ENCODE measurements at regions not wholly inside any gene's neighbourhood (a gene's known extent, or its start where the extent isn't known, plus 50 kb on each side); places are given as distances from the start of the nearest gene placed in this dataset.

DNA sequence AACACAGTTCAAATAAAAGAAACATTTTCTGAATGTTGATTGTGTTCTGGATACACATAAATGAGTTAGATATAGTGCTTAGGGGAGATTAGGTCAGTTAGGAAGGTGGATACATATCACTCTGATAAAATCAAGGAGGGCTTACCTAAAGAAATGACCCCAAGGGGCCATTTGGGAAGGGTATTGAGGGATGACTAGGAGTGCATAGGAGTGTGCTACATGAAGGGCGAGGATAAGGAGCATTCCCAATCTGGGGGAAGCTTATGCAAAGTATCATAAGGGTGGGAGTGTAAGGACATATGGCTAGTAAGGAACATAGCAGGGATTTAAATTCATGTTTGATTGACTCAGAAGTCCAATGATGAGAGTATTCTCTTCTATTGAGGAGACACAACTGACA, 183.6 kb downstream of the NSG2 start:
- no peaks in the 10 kb centered on the region for H3K79me2 ChIP-seq (ENCODE audit: insufficient read depth, low read length)
- 100% methylated on average over 1 of the region's 1 CpG for WGBS (ENCODE audit: insufficient coverage)
- no peak for DNase-seq
- no peak overlapping the region for H3K4me3 Mint-ChIP-seq
- intact Hi-C loops (cut with micrococcal nuclease), result no loop called here
- no peaks in the 10 kb centered on the region for H3K9me3 ChIP-seq (replicated peaks in 1 of 2; ENCODE audit: control insufficient read depth in 1 of 2, insufficient read depth in 1 of 2, low read length in 2 of 2)
- H3K27me3 Mint-ChIP-seq (ENCODE audit: low read depth in 3 of 3), result peaks cover 0 to 4% (median 3%) of the 10 kb centered on the region in 3 donors
- H2AFZ ChIP-seq (ENCODE audit: insufficient read depth, low read depth, low read length, poor library complexity, severe bottlenecking), result no peak overlapping the region
- H3K36me3 ChIP-seq (replicated peaks in 1 of 2; ENCODE audit: control insufficient read depth in 1 of 2, insufficient read depth in 2 of 2, low read length in 2 of 2), result no peaks in the 10 kb centered on the region
- no peak overlapping the region for H3K4me3 ChIP-seq (replicated peaks in 1 of 3; ENCODE audit: low read depth in 2 of 3, low read length in 3 of 3)
- H3K4me1 Mint-ChIP-seq, result no peaks in the 10 kb centered on the region
- H3K4me1 ChIP-seq (ENCODE audit: control insufficient read depth in 1 of 2, insufficient read depth in 2 of 2, low read length in 2 of 2), result no peaks in the 10 kb centered on the region
- H3K27ac Mint-ChIP-seq, result no peak overlapping the region
- H3K27me3 ChIP-seq (ENCODE audit: control insufficient read depth in 2 of 2, insufficient read depth in 2 of 2, low read length in 2 of 2), result no peaks in the 10 kb centered on the region
- H4K20me1 ChIP-seq (ENCODE audit: insufficient read depth, low read length), result no peaks in the 10 kb centered on the region
- no peak overlapping the region for H3K9ac ChIP-seq (ENCODE audit: insufficient read depth, low read length, poor library complexity, severe bottlenecking)
- TF ChIP-seq, protein P1, sequence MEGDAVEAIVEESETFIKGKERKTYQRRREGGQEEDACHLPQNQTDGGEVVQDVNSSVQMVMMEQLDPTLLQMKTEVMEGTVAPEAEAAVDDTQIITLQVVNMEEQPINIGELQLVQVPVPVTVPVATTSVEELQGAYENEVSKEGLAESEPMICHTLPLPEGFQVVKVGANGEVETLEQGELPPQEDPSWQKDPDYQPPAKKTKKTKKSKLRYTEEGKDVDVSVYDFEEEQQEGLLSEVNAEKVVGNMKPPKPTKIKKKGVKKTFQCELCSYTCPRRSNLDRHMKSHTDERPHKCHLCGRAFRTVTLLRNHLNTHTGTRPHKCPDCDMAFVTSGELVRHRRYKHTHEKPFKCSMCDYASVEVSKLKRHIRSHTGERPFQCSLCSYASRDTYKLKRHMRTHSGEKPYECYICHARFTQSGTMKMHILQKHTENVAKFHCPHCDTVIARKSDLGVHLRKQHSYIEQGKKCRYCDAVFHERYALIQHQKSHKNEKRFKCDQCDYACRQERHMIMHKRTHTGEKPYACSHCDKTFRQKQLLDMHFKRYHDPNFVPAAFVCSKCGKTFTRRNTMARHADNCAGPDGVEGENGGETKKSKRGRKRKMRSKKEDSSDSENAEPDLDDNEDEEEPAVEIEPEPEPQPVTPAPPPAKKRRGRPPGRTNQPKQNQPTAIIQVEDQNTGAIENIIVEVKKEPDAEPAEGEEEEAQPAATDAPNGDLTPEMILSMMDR (IDR thresholded peaks at IDR 0.05), result no peak
- H3K36me3 Mint-ChIP-seq, result no peaks in the 10 kb centered on the region
- H3K27ac ChIP-seq (ENCODE audit: low read depth in 1 of 2, low read length in 2 of 2), result no peak overlapping the region
- peaks cover 0 to 1% (median 0%) of the 10 kb centered on the region in 7 donors for H3K9me3 Mint-ChIP-seq
- H3K4me2 ChIP-seq (replicated peaks; ENCODE audit: extremely low read depth, low read length, poor library complexity, severe bottlenecking), result no peak overlapping the region

DNA sequence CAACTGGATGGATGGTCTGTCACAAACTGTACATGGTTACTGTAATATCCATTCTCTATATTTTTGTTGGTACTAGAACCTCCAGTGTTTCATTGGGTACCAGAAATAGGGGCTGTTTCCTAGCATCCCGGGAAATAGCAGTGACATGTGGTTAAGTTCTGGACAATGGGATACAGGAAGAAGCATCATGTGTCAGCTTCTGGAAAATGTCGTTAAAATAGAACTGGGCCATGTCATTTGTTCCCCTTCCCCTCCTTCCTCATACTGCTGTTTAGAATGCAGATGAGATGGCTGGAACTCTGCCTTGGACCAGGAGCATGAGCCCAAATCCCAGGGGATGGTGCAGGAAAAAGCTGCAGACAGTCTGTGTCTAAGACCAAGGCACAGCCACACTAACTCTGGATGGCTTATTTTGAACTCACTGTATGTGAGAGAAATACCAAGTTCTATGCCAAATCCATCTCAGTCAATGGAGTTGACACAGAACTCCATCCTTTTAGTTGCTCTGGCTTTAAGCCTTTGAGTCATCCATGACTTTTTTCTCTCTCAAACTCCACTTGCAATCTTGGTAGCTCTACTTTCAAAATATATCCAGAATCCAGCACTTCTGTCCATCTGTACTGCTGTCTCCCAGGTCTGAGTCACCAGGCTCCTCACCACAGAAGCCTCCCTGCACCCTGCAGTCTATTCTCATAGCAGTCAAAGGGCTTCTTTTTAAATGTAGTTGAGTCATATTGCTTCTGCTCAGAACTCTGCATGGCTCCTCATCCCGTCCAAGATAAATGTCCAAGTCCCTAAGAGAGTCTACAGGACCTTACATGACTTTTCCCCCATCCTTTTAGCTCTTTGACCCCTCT, 184.2 kb downstream of the NSG2 start:
- Histone ChIP-seq H3K27ac (ENCODE audit: low read depth in 1 of 2, low read length in 2 of 2) (no peak overlapping the region), H3K4me1 (ENCODE audit: control insufficient read depth in 1 of 2, insufficient read depth in 2 of 2, low read length in 2 of 2) (no peaks in the 10 kb centered on the region), H2AFZ (ENCODE audit: insufficient read depth, low read depth, low read length, poor library complexity, severe bottlenecking) (no peak overlapping the region), H3K36me3 (replicated peaks in 1 of 2; ENCODE audit: control insufficient read depth in 1 of 2, insufficient read depth in 2 of 2, low read length in 2 of 2) (no peaks in the 10 kb centered on the region), H3K4me2 (replicated peaks; ENCODE audit: extremely low read depth, low read length, poor library complexity, severe bottlenecking) (no peak overlapping the region), H3K27me3 (ENCODE audit: control insufficient read depth in 2 of 2, insufficient read depth in 2 of 2, low read length in 2 of 2) (no peaks in the 10 kb centered on the region), H3K4me3 (replicated peaks in 1 of 3; ENCODE audit: low read depth in 2 of 3, low read length in 3 of 3) (no peak overlapping the region), H3K9ac (ENCODE audit: insufficient read depth, low read length, poor library complexity, severe bottlenecking) (no peak overlapping the region), H4K20me1 (ENCODE audit: insufficient read depth, low read length) (no peaks in the 10 kb centered on the region), H3K9me3 (replicated peaks in 1 of 2; ENCODE audit: control insufficient read depth in 1 of 2, insufficient read depth in 1 of 2, low read length in 2 of 2) (no peaks in the 10 kb centered on the region), H3K79me2 (ENCODE audit: insufficient read depth, low read length) (no peaks in the 10 kb centered on the region)
- Mint-ChIP-seq H3K4me1 (no peaks in the 10 kb centered on the region), H3K27ac (no peak overlapping the region), H3K27me3 (ENCODE audit: low read depth in 3 of 3) (peaks cover 0 to 3% (median 2%) of the 10 kb centered on the region in 3 donors), H3K4me3 (no peak overlapping the region), H3K9me3 (peaks cover 0 to 1% (median 0%) of the 10 kb centered on the region in 7 donors), H3K36me3 (no peaks in the 10 kb centered on the region)
- TF ChIP-seq, protein P1 (IDR thresholded peaks at IDR 0.05), result no peak
- WGBS (ENCODE audit: insufficient coverage), result no CpG with 5 or more reads among the region's 3 CpGs
- DNase-seq, result no peak
- intact Hi-C loops (cut with micrococcal nuclease), result no loop called here

Data from CD14-positive monocyte (primary cell).